Lung (tissue), 11 donors: ENCODE measurements at regions not wholly inside any gene's neighbourhood (a gene's known extent, or its start where the extent isn't known, plus 50 kb on each side); places are given as distances from the start of the nearest gene placed in this dataset.

Experiments
- ATAC-seq: fragments of 200-7000 bp; cut with Tn5 transposase; one replicate; pipeline ENCODE4 v1.9.1; 2020; ENCODE audit warnings: moderate number of reproducible peaks; ENCODE audit not compliant: insufficient read depth, low FRiP score
- DNase-seq, 3 donors: peaks; one replicate each; pipeline ENCODE4 v3.0.0-alpha.2; 2013 to 2017
- H3K27ac ChIP-seq, 2 donors: one replicate each; pipeline ENCODE4 v1.5.1; 2013; ENCODE audit warnings: mild to moderate bottlenecking in 2 of 2, moderate library complexity in 2 of 2, control low read depth in 1 of 2, inconsistent platforms in 1 of 2, low read depth in 1 of 2, low read length in 1 of 2
- H3K27me3 ChIP-seq, 3 donors: one replicate each; pipeline ENCODE4 v1.5.1; 2013; ENCODE audit warnings: low read length in 2 of 3; ENCODE audit not compliant: control insufficient read depth in 3 of 3, insufficient read depth in 3 of 3
- H3K36me3 ChIP-seq, 4 donors: one replicate each; pipeline ENCODE4 v1.5.1; 2013; ENCODE audit warnings: low read length in 4 of 4, mild to moderate bottlenecking in 1 of 4, moderate library complexity in 1 of 4; ENCODE audit not compliant: control insufficient read depth in 4 of 4, insufficient read depth in 4 of 4
- H3K4me1 ChIP-seq, 5 donors: one replicate each; pipeline ENCODE4 v1.5.1; 2013; ENCODE audit warnings: low read length in 5 of 5, mild to moderate bottlenecking in 2 of 5, moderate library complexity in 1 of 5; ENCODE audit not compliant: control insufficient read depth in 5 of 5, insufficient read depth in 5 of 5
- H3K4me3 ChIP-seq: one replicate; pipeline ENCODE4 v1.5.1; 2013; ENCODE audit warnings: mild to moderate bottlenecking, control low read depth, moderate library complexity
- H3K9ac ChIP-seq, 2 donors: one replicate each; pipeline ENCODE4 v1.5.1; 2013; ENCODE audit warnings: low read length in 2 of 2, control low read depth in 1 of 2; ENCODE audit not compliant: insufficient read depth in 1 of 2
- H3K9me3 ChIP-seq, 4 donors: one replicate each; pipeline ENCODE4 v1.5.1; 2013; ENCODE audit warnings: low read length in 3 of 4, mild to moderate bottlenecking in 1 of 4, moderate library complexity in 1 of 4; ENCODE audit not compliant: control insufficient read depth in 4 of 4, insufficient read depth in 3 of 4
- CTCF ChIP-seq: IDR thresholded peaks from 2 replicates; pipeline ENCODE4 v1.5.1; 2012; ENCODE audit warnings: mild to moderate bottlenecking; ENCODE audit errors: control extremely low read depth, extremely low read depth
- WGBS, 2 donors: extraction: QIAGEN DNeasy Blood & Tissue Kit; methylation state at CpG; one replicate each; pipeline ENCODE4 v1.1.7; 2013; 5-methylcytosine and 5-hydroxymethylcytosine counted together
- donor health status: control.
- donor health status: control.
- donor health status: Bipolar disorder and iron deficiency.
- donor health status: healthy.
- donor health status: DM: yes; HTN: yes; CAD: no.

- DNase-seq = no peak
- Histone ChIP-seq H3K9ac (peak overlapping the region in 1 of 2 donors; percentile 7), H3K4me3 (no peak overlapping the region), H3K9me3 (no peaks in the 10 kb centered on the region), H3K36me3 (no peaks in the 10 kb centered on the region), H3K4me1 (peaks cover 0 to 26% (median 0%) of the 10 kb centered on the region in 5 donors), H3K27ac (no peak overlapping the region), H3K27me3 (peaks cover 0 to 2% (median 0%) of the 10 kb centered on the region in 3 donors)
- TF ChIP-seq CTCF = no peak
- 82 to 90% methylated on average over 4 of the region's 4 CpGs for WGBS, 2 donors
- no peak for ATAC-seq
Measured at GRCh38 chr10:2414562-2414961, 652.8 kb upstream of the PFKP start.

GRCh38 chr10:2414039-2414438 lies 653.3 kb upstream of the PFKP start:
- Histone ChIP-seq H3K4me3 (no peak overlapping the region), H3K27me3 (peaks cover 0 to 2% (median 0%) of the 10 kb centered on the region in 3 donors), H3K4me1 (peaks cover 0 to 26% (median 0%) of the 10 kb centered on the region in 5 donors), H3K9ac (peak overlapping the region in 1 of 2 donors; percentile 7), H3K27ac (no peak overlapping the region), H3K36me3 (no peaks in the 10 kb centered on the region), H3K9me3 (no peaks in the 10 kb centered on the region)
- no peak for ATAC-seq
- WGBS, 2 donors = 72 to 75% methylated on average over 8 of the region's 8 CpGs
- DNase-seq = peak in 2 of 3 donors; percentile 25 to 61
- TF ChIP-seq CTCF = no peak

- no peak overlapping the region for H3K4me3 ChIP-seq
- DNase-seq (no peak), ATAC-seq (no peak)
- no peak for TF ChIP-seq CTCF
- no peaks in the 10 kb centered on the region for H3K9me3 ChIP-seq
- no peak overlapping the region for H3K27ac ChIP-seq
- H3K9ac ChIP-seq = no peak overlapping the region
- no peaks in the 10 kb centered on the region for H3K36me3 ChIP-seq
- H3K27me3 ChIP-seq = peaks cover 0 to 2% (median 0%) of the 10 kb centered on the region in 3 donors
- peaks cover 0 to 26% (median 0%) of the 10 kb centered on the region in 5 donors for H3K4me1 ChIP-seq
- 87 to 95% methylated on average over 4 of the region's 4 CpGs for WGBS, 2 donors
Measured at GRCh38 chr10:2410049-2410448, 657.3 kb upstream of the PFKP start.

GRCh38 chr10:2401459-2401858 lies 664.1 kb upstream of the ADARB2 start:
- Histone ChIP-seq H3K4me3 (no peak overlapping the region), H3K27me3 (no peaks in the 10 kb centered on the region), H3K9ac (no peak overlapping the region), H3K4me1 (peaks cover 0 to 4% (median 0%) of the 10 kb centered on the region in 5 donors), H3K36me3 (no peaks in the 10 kb centered on the region), H3K27ac (no peak overlapping the region), H3K9me3 (no peaks in the 10 kb centered on the region)
- WGBS, 2 donors = 42 to 66% methylated on average over 7 of the region's 7 CpGs
- no peak for TF ChIP-seq CTCF
- DNase-seq (no peak), ATAC-seq (no peak)
